Activated CD8-positive, alpha-beta memory T cell treated with anti-CD3 and anti-CD28 coated beads, Interleukin-2, amount 10 ng/mL, durations not matched to agents 7 days and 5 days (primary cell): ENCODE measurements at regions not wholly inside any gene's neighbourhood (a gene's known extent, or its start where the extent isn't known, plus 50 kb on each side); places are given as distances from the start of the nearest gene placed in this dataset.

Experiments used
- ATAC-seq: fragments of 150-1000 bp; cut with Tn5 transposase; one replicate; pipeline ENCODE4 v1.10.0; 2021; ENCODE audit warnings: moderate library complexity
- CTCF ChIA-PET: fragments of 350-600 bp; sonication (Branson Sonifier 250); formaldehyde crosslinking; loops from one replicate; lab custom pipeline; 2021; ENCODE audit warnings: antibody characterized with exemption; lab: Charles Lee
- DNase-seq: peaks from one replicate; pipeline ENCODE4 v3.0.0-alpha.2; 2020
- H3K27ac Mint-ChIP-seq: one replicate; pipeline ENCODE4 v1.8.0; 2021; ENCODE audit warnings: mild to moderate bottlenecking, mixed read lengths
- H3K27me3 Mint-ChIP-seq: one replicate; pipeline ENCODE4 v1.8.0; 2021; ENCODE audit warnings: mixed read lengths
- H3K36me3 Mint-ChIP-seq: one replicate; pipeline ENCODE4 v1.8.0; 2021; ENCODE audit warnings: mild to moderate bottlenecking, mixed read lengths
- H3K4me1 Mint-ChIP-seq: one replicate; pipeline ENCODE4 v1.8.0; 2021; ENCODE audit warnings: mixed read lengths
- H3K4me3 Mint-ChIP-seq: one replicate; pipeline ENCODE4 v1.8.0; 2021; ENCODE audit warnings: mild to moderate bottlenecking, moderate library complexity, mixed read lengths
- H3K9me3 Mint-ChIP-seq: one replicate; pipeline ENCODE4 v1.8.0; 2022; ENCODE audit warnings: low read depth, mixed read lengths

- no peaks in the 10 kb centered on the region for H3K36me3 Mint-ChIP-seq
- no peaks in the 10 kb centered on the region for H3K4me1 Mint-ChIP-seq
- CTCF ChIA-PET = interaction anchor here (1.1 kb wide), 1 partner anchor 126 kb away, joined by 3 read pairs; no protein-coding TSS in a partner anchor
- H3K4me3 Mint-ChIP-seq = no peak overlapping the region
- DNase-seq = no peak
- no peaks in the 10 kb centered on the region for H3K27me3 Mint-ChIP-seq
- ATAC-seq = no peak
- H3K27ac Mint-ChIP-seq = no peak overlapping the region
- H3K9me3 Mint-ChIP-seq = no peaks in the 10 kb centered on the region
These were observed 275.4 kb downstream of the HS3ST1 start for GRCh38 chr4:11153171-11153750.

- Mint-ChIP-seq H3K27ac (no peak overlapping the region), H3K4me1 (no peaks in the 10 kb centered on the region), H3K9me3 (no peaks in the 10 kb centered on the region), H3K36me3 (no peaks in the 10 kb centered on the region), H3K4me3 (no peak overlapping the region), H3K27me3 (no peaks in the 10 kb centered on the region)
- CTCF ChIA-PET = no interaction called here
- DNase-seq = no peak
- ATAC-seq = no peak
These were observed 276.0 kb downstream of the HS3ST1 start for GRCh38 chr4:11152684-11153083.

GRCh38 chr4:11151500-11151899, 277.2 kb downstream of the HS3ST1 start:
- no peak for DNase-seq
- ATAC-seq = no peak
- H3K4me1 Mint-ChIP-seq = no peaks in the 10 kb centered on the region
- H3K27ac Mint-ChIP-seq = no peak overlapping the region
- no peaks in the 10 kb centered on the region for H3K9me3 Mint-ChIP-seq
- no peaks in the 10 kb centered on the region for H3K36me3 Mint-ChIP-seq
- CTCF ChIA-PET = no interaction called here
- H3K4me3 Mint-ChIP-seq = no peak overlapping the region
- no peaks in the 10 kb centered on the region for H3K27me3 Mint-ChIP-seq

GRCh38 chr4:11149612-11150259, 279.0 kb downstream of the HS3ST1 start:
- Mint-ChIP-seq H3K27ac (no peak overlapping the region), H3K4me3 (no peak overlapping the region), H3K36me3 (no peaks in the 10 kb centered on the region), H3K27me3 (no peaks in the 10 kb centered on the region), H3K4me1 (no peaks in the 10 kb centered on the region), H3K9me3 (no peaks in the 10 kb centered on the region)
- no peak for ATAC-seq
- no peak for DNase-seq
- CTCF ChIA-PET = no interaction called here

- ATAC-seq = no peak
- CTCF ChIA-PET = no interaction called here
These were observed 288.8 kb downstream of the HS3ST1 start for GRCh38 chr4:11139871-11140270.

GRCh38 chr4:11138964-11139363, 289.7 kb downstream of the HS3ST1 start:
- no peak overlapping the region for H3K27ac Mint-ChIP-seq
- H3K9me3 Mint-ChIP-seq = no peaks in the 10 kb centered on the region
- no peaks in the 10 kb centered on the region for H3K27me3 Mint-ChIP-seq
- H3K36me3 Mint-ChIP-seq = no peaks in the 10 kb centered on the region
- CTCF ChIA-PET = no interaction called here
- DNase-seq (no peak), ATAC-seq (no peak)
- no peaks in the 10 kb centered on the region for H3K4me1 Mint-ChIP-seq
- no peak overlapping the region for H3K4me3 Mint-ChIP-seq

More at GRCh38 chr4:11139871-11140270, 288.8 kb downstream of the HS3ST1 start:
- Mint-ChIP-seq H3K4me3 (no peak overlapping the region), H3K27ac (no peak overlapping the region), H3K36me3 (no peaks in the 10 kb centered on the region), H3K27me3 (no peaks in the 10 kb centered on the region), H3K9me3 (no peaks in the 10 kb centered on the region), H3K4me1 (no peaks in the 10 kb centered on the region)
- no peak for DNase-seq

GRCh38 chr4:11134705-11135104, 294.0 kb downstream of the HS3ST1 start:
- CTCF ChIA-PET = no interaction called here
- no peak overlapping the region for H3K27ac Mint-ChIP-seq
- DNase-seq (no peak), ATAC-seq (no peak)
- peaks cover 3% of the 10 kb centered on the region for H3K9me3 Mint-ChIP-seq
- no peaks in the 10 kb centered on the region for H3K36me3 Mint-ChIP-seq
- no peak overlapping the region for H3K4me3 Mint-ChIP-seq
- H3K27me3 Mint-ChIP-seq = no peaks in the 10 kb centered on the region
- no peaks in the 10 kb centered on the region for H3K4me1 Mint-ChIP-seq

- no peak overlapping the region for H3K27ac Mint-ChIP-seq
- no peaks in the 10 kb centered on the region for H3K27me3 Mint-ChIP-seq
- no peak overlapping the region for H3K4me3 Mint-ChIP-seq
- peaks cover 3% of the 10 kb centered on the region for H3K9me3 Mint-ChIP-seq
- H3K4me1 Mint-ChIP-seq = no peaks in the 10 kb centered on the region
- no peaks in the 10 kb centered on the region for H3K36me3 Mint-ChIP-seq
- ATAC-seq = no peak
- DNase-seq = no peak
- CTCF ChIA-PET = no interaction called here
These were observed 294.8 kb downstream of the HS3ST1 start for GRCh38 chr4:11133868-11134267.

- ATAC-seq (no peak), DNase-seq (no peak)
- peaks cover 3% of the 10 kb centered on the region for H3K9me3 Mint-ChIP-seq
- H3K27ac Mint-ChIP-seq = no peak overlapping the region
- no peaks in the 10 kb centered on the region for H3K4me1 Mint-ChIP-seq
- no peak overlapping the region for H3K4me3 Mint-ChIP-seq
- no peaks in the 10 kb centered on the region for H3K36me3 Mint-ChIP-seq
- CTCF ChIA-PET = no interaction called here
- no peaks in the 10 kb centered on the region for H3K27me3 Mint-ChIP-seq
These were observed 296.2 kb downstream of the HS3ST1 start for GRCh38 chr4:11132478-11132877.

GRCh38 chr4:11131491-11131890, 297.2 kb downstream of the HS3ST1 start:
- Mint-ChIP-seq H3K27me3 (no peaks in the 10 kb centered on the region), H3K4me1 (no peaks in the 10 kb centered on the region), H3K9me3 (peaks cover 4% of the 10 kb centered on the region), H3K36me3 (no peaks in the 10 kb centered on the region), H3K27ac (no peak overlapping the region), H3K4me3 (no peak overlapping the region)
- DNase-seq = no peak
- no peak for ATAC-seq
- CTCF ChIA-PET = no interaction called here

GRCh38 chr4:11130195-11130970, 298.3 kb downstream of the HS3ST1 start:
- peaks cover 8% of the 10 kb centered on the region for H3K9me3 Mint-ChIP-seq
- no peak overlapping the region for H3K4me3 Mint-ChIP-seq
- H3K36me3 Mint-ChIP-seq = no peaks in the 10 kb centered on the region
- ATAC-seq (no peak), DNase-seq (no peak)
- no peaks in the 10 kb centered on the region for H3K27me3 Mint-ChIP-seq
- no peaks in the 10 kb centered on the region for H3K4me1 Mint-ChIP-seq
- CTCF ChIA-PET = no interaction called here
- no peak overlapping the region for H3K27ac Mint-ChIP-seq

GRCh38 chr4:11120435-11120834, 308.3 kb downstream of the HS3ST1 start:
- Mint-ChIP-seq H3K36me3 (no peaks in the 10 kb centered on the region), H3K4me1 (no peaks in the 10 kb centered on the region), H3K9me3 (no peaks in the 10 kb centered on the region), H3K4me3 (no peak overlapping the region), H3K27ac (no peak overlapping the region), H3K27me3 (no peaks in the 10 kb centered on the region)
- no peak for ATAC-seq
- CTCF ChIA-PET = no interaction called here
- no peak for DNase-seq

- Mint-ChIP-seq H3K4me1 (no peaks in the 10 kb centered on the region), H3K27me3 (no peaks in the 10 kb centered on the region), H3K36me3 (no peaks in the 10 kb centered on the region), H3K27ac (no peak overlapping the region), H3K9me3 (no peaks in the 10 kb centered on the region), H3K4me3 (no peak overlapping the region)
- CTCF ChIA-PET = no interaction called here
- DNase-seq (no peak), ATAC-seq (no peak)
These were observed 309.2 kb downstream of the HS3ST1 start for GRCh38 chr4:11119474-11119873.

GRCh38 chr4:11118513-11118912, 310.2 kb downstream of the HS3ST1 start:
- CTCF ChIA-PET = no interaction called here
- no peaks in the 10 kb centered on the region for H3K27me3 Mint-ChIP-seq
- no peak overlapping the region for H3K27ac Mint-ChIP-seq
- no peak for DNase-seq
- no peak overlapping the region for H3K4me3 Mint-ChIP-seq
- no peak for ATAC-seq
- H3K36me3 Mint-ChIP-seq = no peaks in the 10 kb centered on the region
- H3K9me3 Mint-ChIP-seq = no peaks in the 10 kb centered on the region
- H3K4me1 Mint-ChIP-seq = no peaks in the 10 kb centered on the region
